Upper lobe of right lung (tissue), 1 donor: ENCODE measurements at regions not wholly inside any gene's neighbourhood (a gene's known extent, or its start where the extent isn't known, plus 50 kb on each side); places are given as distances from the start of the nearest gene placed in this dataset.
"Not testable (repeated sequence)": the region's sequence is repeated elsewhere in the genome, so short reads cannot be mapped to it uniquely, and the experiment has no call there.

Source experiments
- ATAC-seq: fragments of 200-7000 bp; cut with Tn5 transposase; one replicate; pipeline ENCODE4 v1.9.1; 2020; ENCODE audit warnings: mild to moderate bottlenecking, moderate library complexity
- DNase-seq: peaks from one replicate; pipeline ENCODE4 v3.0.0-alpha.2; 2020
- H3K27ac ChIP-seq: fragments of 200-600 bp; one replicate; pipeline ENCODE4 v1.8.0; 2022
- H3K27me3 ChIP-seq: fragments of 200-600 bp; one replicate; pipeline ENCODE4 v1.8.0; 2022; ENCODE audit warnings: mild to moderate bottlenecking
- H3K36me3 ChIP-seq: fragments of 200-600 bp; one replicate; pipeline ENCODE4 v1.8.0; 2022
- H3K4me1 ChIP-seq: fragments of 200-600 bp; one replicate; pipeline ENCODE4 v1.8.0; 2022
- H3K4me3 ChIP-seq: fragments of 200-600 bp; one replicate; pipeline ENCODE4 v1.8.0; 2022; ENCODE audit warnings: mild to moderate bottlenecking
- H3K9me3 ChIP-seq: fragments of 200-600 bp; one replicate; pipeline ENCODE4 v1.8.0; 2022
- intact Hi-C: fragments of 100-400 bp; cut with DNase I; formaldehyde crosslinking; loops from one replicate; pipeline ENCODE4 v1.11.0; 2022
- TF ChIP-seq, protein P1 (sequence below): fragments of 200-600 bp; IDR thresholded peaks from one replicate; pipeline ENCODE4 v1.8.0; 2022; ENCODE audit warnings: antibody characterized with exemption
- donor health status: DM: no; HTN: yes; CAD: no; lungs with severe emphysema.

DNA sequence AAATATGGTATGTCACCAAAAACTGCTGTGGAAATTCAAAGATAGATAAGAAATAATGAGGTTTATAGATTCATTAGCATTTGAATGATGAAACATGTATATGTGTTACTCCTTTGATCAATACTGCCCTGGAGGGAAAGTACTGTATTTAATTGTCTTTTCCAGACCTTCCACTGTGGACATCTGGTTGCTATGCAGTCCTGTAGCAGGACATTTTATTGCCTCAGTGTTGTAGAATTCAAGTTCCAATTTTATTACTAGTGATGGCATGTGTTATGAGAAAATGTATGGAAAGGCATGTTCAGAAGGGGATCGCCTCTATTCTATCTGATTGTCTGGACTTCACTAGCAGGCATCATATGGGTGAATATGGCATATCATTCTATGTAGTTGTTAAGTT lies 391.0 kb downstream of the TFAP2B start:
- TF ChIP-seq, protein P1, sequence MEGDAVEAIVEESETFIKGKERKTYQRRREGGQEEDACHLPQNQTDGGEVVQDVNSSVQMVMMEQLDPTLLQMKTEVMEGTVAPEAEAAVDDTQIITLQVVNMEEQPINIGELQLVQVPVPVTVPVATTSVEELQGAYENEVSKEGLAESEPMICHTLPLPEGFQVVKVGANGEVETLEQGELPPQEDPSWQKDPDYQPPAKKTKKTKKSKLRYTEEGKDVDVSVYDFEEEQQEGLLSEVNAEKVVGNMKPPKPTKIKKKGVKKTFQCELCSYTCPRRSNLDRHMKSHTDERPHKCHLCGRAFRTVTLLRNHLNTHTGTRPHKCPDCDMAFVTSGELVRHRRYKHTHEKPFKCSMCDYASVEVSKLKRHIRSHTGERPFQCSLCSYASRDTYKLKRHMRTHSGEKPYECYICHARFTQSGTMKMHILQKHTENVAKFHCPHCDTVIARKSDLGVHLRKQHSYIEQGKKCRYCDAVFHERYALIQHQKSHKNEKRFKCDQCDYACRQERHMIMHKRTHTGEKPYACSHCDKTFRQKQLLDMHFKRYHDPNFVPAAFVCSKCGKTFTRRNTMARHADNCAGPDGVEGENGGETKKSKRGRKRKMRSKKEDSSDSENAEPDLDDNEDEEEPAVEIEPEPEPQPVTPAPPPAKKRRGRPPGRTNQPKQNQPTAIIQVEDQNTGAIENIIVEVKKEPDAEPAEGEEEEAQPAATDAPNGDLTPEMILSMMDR: no peak
- DNase-seq (no peak), ATAC-seq (no peak)
- no peaks in the 10 kb centered on the region for H3K9me3 ChIP-seq
- intact Hi-C loops: no loop called here
- no peak overlapping the region for H3K4me3 ChIP-seq
- H3K36me3 ChIP-seq: no peaks in the 10 kb centered on the region
- H3K4me1 ChIP-seq: no peaks in the 10 kb centered on the region
- no peaks in the 10 kb centered on the region for H3K27me3 ChIP-seq
- no peak overlapping the region for H3K27ac ChIP-seq

DNA sequence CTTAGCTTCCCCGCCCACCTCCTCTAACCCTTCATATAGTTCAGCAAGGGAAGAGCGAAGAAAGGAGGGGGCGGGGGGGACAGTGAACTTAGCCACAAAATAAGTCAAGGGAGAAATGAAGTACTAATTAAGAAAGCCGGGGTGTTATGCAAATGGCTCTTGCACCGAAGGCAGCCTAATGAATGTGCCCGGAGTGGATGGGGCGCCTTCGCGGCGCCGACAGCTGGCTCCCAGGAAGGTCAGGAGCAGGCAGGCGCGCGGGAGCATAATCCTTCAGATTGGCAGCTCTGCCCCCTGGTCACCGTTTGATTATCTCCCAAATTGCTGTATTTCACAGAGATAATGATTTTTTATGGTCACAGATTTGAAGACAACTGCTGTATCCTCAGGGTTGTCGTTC lies 395.1 kb downstream of the TFAP2B start:
- TF ChIP-seq, protein P1: no peak
- Histone ChIP-seq H3K27ac (no peak overlapping the region), H3K4me1 (no peaks in the 10 kb centered on the region), H3K27me3 (no peaks in the 10 kb centered on the region), H3K9me3 (no peaks in the 10 kb centered on the region), H3K4me3 (no peak overlapping the region), H3K36me3 (no peaks in the 10 kb centered on the region)
- intact Hi-C loops: no loop called here
- ATAC-seq (no peak), DNase-seq (peak; percentile 46)

DNA sequence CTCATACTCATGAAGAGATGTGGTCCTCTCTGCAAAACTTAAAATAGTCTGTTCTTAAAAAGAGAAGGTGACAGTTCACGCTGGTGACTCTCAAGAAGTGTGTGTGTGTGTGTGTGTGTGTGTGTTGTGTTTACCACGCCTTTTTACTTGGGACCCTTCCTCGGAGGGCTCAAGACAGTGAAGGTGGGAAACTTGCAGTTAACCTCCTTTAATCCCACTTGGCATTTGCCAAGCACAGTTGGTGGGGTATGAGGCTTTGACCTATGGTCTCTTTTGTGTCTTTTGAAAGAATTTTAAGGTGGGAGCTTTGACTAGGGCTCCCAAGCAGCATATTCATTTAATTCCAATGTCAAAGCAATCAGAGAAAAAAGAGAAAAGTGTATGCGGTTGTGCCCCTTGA lies 395.8 kb downstream of the TFAP2B start:
- intact Hi-C loops: no loop called here
- H3K36me3 ChIP-seq: no peaks in the 10 kb centered on the region
- ATAC-seq: no peak
- H3K4me3 ChIP-seq: no peak overlapping the region
- TF ChIP-seq, protein P1: no peak
- H3K4me1 ChIP-seq: no peaks in the 10 kb centered on the region
- no peaks in the 10 kb centered on the region for H3K27me3 ChIP-seq
- no peaks in the 10 kb centered on the region for H3K9me3 ChIP-seq
- no peak overlapping the region for H3K27ac ChIP-seq
- DNase-seq: no peak

DNA sequence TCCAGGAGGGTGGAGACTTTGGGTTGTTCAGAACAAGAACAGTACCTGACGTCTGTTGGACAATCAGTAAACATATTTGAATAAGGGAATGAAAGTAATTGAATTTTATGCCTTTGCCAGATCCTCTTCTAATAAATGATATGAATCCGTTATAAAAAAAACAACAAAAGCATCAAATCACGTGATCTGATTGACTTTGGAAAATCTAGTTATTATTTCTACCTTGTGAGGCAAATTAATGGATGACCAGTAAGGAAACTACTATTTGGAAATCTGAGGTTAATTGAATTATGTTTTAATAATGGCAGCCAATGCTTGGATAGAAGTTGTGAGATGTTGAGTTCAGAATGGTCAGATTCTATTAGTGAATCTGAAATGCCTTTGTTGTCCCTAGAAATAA lies 399.5 kb downstream of the TFAP2B start:
- Histone ChIP-seq H3K36me3 (no peaks in the 10 kb centered on the region), H3K4me1 (no peaks in the 10 kb centered on the region), H3K4me3 (no peak overlapping the region), H3K9me3 (no peaks in the 10 kb centered on the region), H3K27ac (no peak overlapping the region), H3K27me3 (no peaks in the 10 kb centered on the region)
- DNase-seq (no peak), ATAC-seq (no peak)
- intact Hi-C loops: no loop called here
- TF ChIP-seq, protein P1: no peak

DNA sequence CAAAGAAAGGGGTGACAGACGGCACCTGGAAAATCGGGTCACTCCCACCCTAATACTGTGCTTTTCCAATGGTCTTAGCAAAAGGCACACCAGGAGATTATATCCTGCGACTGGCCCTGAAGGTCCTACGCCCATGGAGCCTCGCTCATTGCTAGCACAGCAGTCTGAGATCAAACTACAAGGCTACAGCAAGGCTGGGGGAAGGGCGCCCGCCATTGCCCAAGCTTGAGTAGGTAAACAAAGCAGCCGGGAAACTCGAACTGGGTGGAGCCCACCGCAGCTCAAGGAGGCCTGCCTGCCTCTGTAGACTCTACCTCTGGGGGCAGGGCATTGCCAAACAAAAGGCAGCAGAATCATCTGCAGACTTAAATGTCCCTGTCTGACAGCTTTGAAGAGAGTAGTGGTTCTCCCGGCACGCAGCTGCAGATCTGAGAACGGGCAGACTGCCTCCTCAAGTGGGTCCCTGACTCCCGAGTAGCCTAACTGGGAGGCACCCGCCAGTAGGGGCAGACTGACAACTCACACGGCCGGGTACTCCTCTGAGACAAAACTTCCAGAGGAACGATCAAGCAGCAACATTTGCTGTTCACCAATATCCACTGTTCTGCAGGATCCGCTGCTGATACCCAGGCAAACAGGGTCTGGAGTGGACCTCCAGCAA lies 406.0 kb downstream of the TFAP2B start:
- ATAC-seq, H3K27me3 ChIP-seq, H3K9me3 ChIP-seq, H3K36me3 ChIP-seq, H3K27ac ChIP-seq, H3K4me3 ChIP-seq, intact Hi-C loops, H3K4me1 ChIP-seq: not testable (repeated sequence)
- peak; percentile 64 for DNase-seq

DNA sequence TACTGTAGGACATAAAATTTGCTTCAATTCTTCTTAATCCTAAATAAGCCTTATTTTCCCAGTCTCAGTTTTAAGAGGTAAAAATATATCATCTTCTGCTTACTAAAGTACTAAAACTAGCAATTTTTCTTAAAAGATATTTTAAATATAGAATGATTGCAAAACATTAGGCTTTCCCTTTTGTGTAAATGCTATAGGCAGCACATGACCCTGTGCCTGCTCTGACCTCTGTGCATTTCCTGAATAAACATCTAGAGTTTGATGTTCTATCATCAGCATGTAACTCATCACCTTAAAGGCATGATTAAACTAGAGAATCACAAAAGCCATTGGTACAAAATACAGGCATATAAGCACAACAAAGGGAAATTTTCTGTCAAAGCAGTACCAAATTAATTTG lies 422.7 kb downstream of the TFAP2B start:
- Histone ChIP-seq H3K4me3 (no peak overlapping the region), H3K4me1 (no peaks in the 10 kb centered on the region), H3K9me3 (no peaks in the 10 kb centered on the region), H3K27me3 (no peaks in the 10 kb centered on the region), H3K27ac (no peak overlapping the region), H3K36me3 (no peaks in the 10 kb centered on the region)
- intact Hi-C loops: no loop called here
- ATAC-seq (no peak), DNase-seq (no peak)
- TF ChIP-seq, protein P1: no peak
